Ovary (tissue), 7 donors: ENCODE measurements at regions not wholly inside any gene's neighbourhood (a gene's known extent, or its start where the extent isn't known, plus 50 kb on each side); places are given as distances from the start of the nearest gene placed in this dataset.

Source experiments
- DNase-seq, 5 donors: peaks; one replicate each; pipeline ENCODE4 v3.0.0-alpha.2; 2019 to 2020
- H3K27ac ChIP-seq, 2 donors: fragments of 200-600 bp; one replicate each; pipeline versions ENCODE4 v1.5.1 to v1.8.0; 2019 to 2022
- H3K27me3 ChIP-seq: fragments of 200-600 bp; one replicate; pipeline ENCODE4 v1.8.0; 2022
- H3K36me3 ChIP-seq: fragments of 200-600 bp; sonication (generic); one replicate; pipeline ENCODE4 v1.5.1; 2019
- H3K4me1 ChIP-seq: one replicate; pipeline ENCODE4 v1.8.1; 2013; ENCODE audit warnings: mild to moderate bottlenecking, moderate library complexity; ENCODE audit not compliant: insufficient read depth
- H3K4me3 ChIP-seq: fragments of 200-600 bp; sonication (generic); one replicate; pipeline ENCODE4 v1.5.1; 2017
- H3K9me3 ChIP-seq, 2 donors: fragments of 200-600 bp in 1 of 2; sonication (generic) in 1 of 2; one replicate each; pipeline versions ENCODE4 v1.5.1 to v1.8.1; 2013 to 2019; ENCODE audit warnings: mild to moderate bottlenecking in 1 of 2, moderate library complexity in 1 of 2
- EP300 ChIP-seq: sonication (generic); formaldehyde crosslinking; IDR thresholded peaks from one replicate; pipeline ENCODE4 v1.6.1; 2017; ENCODE audit warnings: antibody characterized with exemption
- POLR2A ChIP-seq: fragments of 450-650 bp; IDR thresholded peaks from one replicate; pipeline ENCODE4 v1.6.1; 2017; ENCODE audit warnings: antibody characterized with exemption, mild to moderate bottlenecking, moderate library complexity
- WGBS, 3 donors: extraction: QIAGEN DNeasy Blood & Tissue Kit in 1 of 3; methylation state at CpG; one replicate each; pipeline versions ENCODE4 v1.1.5 to v1.1.7; 2013 to 2017; 5-methylcytosine and 5-hydroxymethylcytosine counted together
- intact Hi-C, 4 donors: fragments of 100-400 bp; cut with DNase I; formaldehyde crosslinking; loops; one replicate each; pipeline versions ENCODE4 v1.11.0 to v1.15.1; 2022 to 2023
- TF ChIP-seq, protein P1 (sequence below), 3 donors: fragments of 450-650 bp in 2 of 3; fragments of 200-600 bp in 1 of 3; IDR thresholded peaks; one replicate each; pipeline versions ENCODE4 v1.5.1 to v1.8.0; 2016 to 2022; ENCODE audit warnings: antibody characterized with exemption in 3 of 3, mild to moderate bottlenecking in 1 of 3
- donor health status: DM: no; HTN: no; CAD: no; lungs with moderate emphysema.
- donor health status: DM: no; HTN: no; CAD: no.
- donor health status: Bipolar disorder and iron deficiency.
- donor health status: DM: no; HTN: no; CAD: no.
- donor health status: DM: yes; HTN: yes; CAD: no.

DNA sequence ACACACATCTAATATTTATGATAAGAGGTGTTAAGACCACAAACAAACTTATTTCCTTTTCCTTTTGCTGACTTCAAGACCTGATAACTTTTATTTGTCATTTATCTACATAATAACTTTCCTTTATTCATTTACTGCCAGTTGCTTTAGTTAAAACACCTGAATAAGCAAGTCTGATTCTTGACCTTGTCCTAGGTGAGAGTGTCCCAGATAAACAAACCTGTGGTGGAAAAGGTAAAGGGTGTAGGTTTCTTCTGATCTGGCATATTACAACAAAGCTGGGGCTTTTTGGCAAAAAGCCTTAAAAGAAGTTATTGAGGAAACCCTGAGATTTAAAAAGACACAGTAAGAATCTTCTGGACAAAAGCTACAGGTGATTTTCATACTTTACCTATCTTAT, 191.5 kb downstream of the ZBBX start:
- Histone ChIP-seq H3K36me3 (no peaks in the 10 kb centered on the region), H3K27me3 (no peaks in the 10 kb centered on the region), H3K4me3 (no peak overlapping the region), H3K4me1 (no peaks in the 10 kb centered on the region), H3K27ac (no peak overlapping the region), H3K9me3 (no peaks in the 10 kb centered on the region)
- DNase-seq, result no peak
- TF ChIP-seq, protein P1, sequence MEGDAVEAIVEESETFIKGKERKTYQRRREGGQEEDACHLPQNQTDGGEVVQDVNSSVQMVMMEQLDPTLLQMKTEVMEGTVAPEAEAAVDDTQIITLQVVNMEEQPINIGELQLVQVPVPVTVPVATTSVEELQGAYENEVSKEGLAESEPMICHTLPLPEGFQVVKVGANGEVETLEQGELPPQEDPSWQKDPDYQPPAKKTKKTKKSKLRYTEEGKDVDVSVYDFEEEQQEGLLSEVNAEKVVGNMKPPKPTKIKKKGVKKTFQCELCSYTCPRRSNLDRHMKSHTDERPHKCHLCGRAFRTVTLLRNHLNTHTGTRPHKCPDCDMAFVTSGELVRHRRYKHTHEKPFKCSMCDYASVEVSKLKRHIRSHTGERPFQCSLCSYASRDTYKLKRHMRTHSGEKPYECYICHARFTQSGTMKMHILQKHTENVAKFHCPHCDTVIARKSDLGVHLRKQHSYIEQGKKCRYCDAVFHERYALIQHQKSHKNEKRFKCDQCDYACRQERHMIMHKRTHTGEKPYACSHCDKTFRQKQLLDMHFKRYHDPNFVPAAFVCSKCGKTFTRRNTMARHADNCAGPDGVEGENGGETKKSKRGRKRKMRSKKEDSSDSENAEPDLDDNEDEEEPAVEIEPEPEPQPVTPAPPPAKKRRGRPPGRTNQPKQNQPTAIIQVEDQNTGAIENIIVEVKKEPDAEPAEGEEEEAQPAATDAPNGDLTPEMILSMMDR (IDR thresholded peaks at IDR 0.05), result no peak
- TF ChIP-seq POLR2A, result no peak
- no peak for TF ChIP-seq EP300
- intact Hi-C loops, result no loop called here

DNA sequence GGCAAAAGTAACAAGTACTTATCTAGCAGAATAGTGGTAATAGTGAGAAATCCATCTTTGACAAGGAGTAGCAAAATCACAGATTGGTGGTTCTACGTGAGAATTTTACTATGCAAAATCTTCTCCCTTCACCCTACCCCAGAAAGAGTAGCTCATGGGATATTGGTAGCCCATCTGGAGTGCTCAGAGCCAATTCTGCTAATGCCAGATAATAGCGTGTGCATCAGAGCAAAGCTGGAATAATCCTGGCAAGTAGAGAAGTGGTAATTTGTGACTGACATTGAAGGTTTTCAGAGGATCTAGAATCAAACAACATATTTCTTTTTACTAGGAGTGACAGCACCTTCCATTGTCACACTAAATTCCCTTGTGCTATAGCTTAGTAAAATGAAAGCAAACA, 192.9 kb downstream of the ZBBX start:
- TF ChIP-seq POLR2A, result no peak
- TF ChIP-seq EP300, result no peak
- TF ChIP-seq, protein P1 (IDR thresholded peaks at IDR 0.05), result no peak
- no peak overlapping the region for H3K4me3 ChIP-seq
- no peaks in the 10 kb centered on the region for H3K27me3 ChIP-seq
- no peaks in the 10 kb centered on the region for H3K4me1 ChIP-seq
- intact Hi-C loops, result no loop called here
- no peaks in the 10 kb centered on the region for H3K36me3 ChIP-seq
- no peak overlapping the region for H3K27ac ChIP-seq
- DNase-seq, result no peak
- peaks cover 0 to 2% of the 10 kb centered on the region in 2 donors for H3K9me3 ChIP-seq
- 70 to 75% (median 72%) methylated on average over 2 of the region's 2 CpGs for WGBS, 3 donors

DNA sequence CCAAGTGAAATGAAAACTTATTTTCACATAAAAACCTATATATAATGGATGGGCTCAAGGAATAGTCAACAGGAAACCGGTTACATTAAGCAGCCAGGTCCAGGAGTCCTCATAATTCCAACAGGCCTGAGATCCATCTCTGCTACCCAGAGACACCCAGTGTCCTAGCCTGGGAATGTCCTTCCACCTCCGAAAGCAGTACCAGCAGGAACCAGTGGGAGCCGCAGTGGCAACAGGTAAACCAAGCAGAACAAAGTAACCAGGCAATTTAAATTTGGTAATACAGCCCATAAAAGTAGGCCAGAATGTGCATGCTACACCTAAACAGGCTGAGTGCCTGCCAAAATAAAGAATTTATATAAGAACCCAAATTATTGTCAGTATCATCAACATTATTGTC, 195.6 kb downstream of the ZBBX start:
- Histone ChIP-seq H3K4me1 (no peaks in the 10 kb centered on the region), H3K36me3 (no peaks in the 10 kb centered on the region), H3K9me3 (peaks cover 0 to 2% of the 10 kb centered on the region in 2 donors), H3K27me3 (no peaks in the 10 kb centered on the region), H3K27ac (no peak overlapping the region), H3K4me3 (no peak overlapping the region)
- WGBS, 3 donors, result 65 to 81% (median 75%) methylated on average over 3 of the region's 3 CpGs
- DNase-seq, result no peak
- intact Hi-C loops, result no loop called here
- TF ChIP-seq, protein P1 (IDR thresholded peaks at IDR 0.05), result no peak
- TF ChIP-seq EP300, result no peak
- TF ChIP-seq POLR2A, result no peak

DNA sequence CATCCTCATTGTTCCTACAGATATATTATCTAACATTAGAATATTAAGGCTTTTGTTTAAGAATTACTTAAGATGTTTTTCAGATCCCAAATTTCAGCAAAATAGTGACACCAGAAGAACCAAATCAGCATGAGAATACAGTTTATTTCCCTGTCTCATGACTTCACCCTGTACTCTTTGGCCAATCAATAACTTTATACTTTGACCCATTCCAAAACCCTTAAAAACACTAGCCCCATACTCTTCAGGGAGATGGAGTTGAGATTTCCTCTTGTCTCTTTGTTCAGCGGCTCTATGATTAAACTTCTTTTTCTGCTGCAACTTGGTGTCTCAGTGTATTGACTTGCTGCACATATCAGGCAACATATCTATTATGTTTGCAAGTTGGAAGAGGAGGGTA, 207.7 kb downstream of the ZBBX start:
- intact Hi-C loops, result no loop called here
- Histone ChIP-seq H3K27ac (no peak overlapping the region), H3K4me3 (no peak overlapping the region), H3K36me3 (no peaks in the 10 kb centered on the region), H3K9me3 (no peaks in the 10 kb centered on the region), H3K4me1 (no peaks in the 10 kb centered on the region), H3K27me3 (no peaks in the 10 kb centered on the region)
- WGBS, 3 donors, result 87 to 97% (median 93%) methylated on average over 1 of the region's 1 CpG
- no peak for DNase-seq
- no peak for TF ChIP-seq POLR2A
- TF ChIP-seq, protein P1 (IDR thresholded peaks at IDR 0.05), result no peak
- no peak for TF ChIP-seq EP300

DNA sequence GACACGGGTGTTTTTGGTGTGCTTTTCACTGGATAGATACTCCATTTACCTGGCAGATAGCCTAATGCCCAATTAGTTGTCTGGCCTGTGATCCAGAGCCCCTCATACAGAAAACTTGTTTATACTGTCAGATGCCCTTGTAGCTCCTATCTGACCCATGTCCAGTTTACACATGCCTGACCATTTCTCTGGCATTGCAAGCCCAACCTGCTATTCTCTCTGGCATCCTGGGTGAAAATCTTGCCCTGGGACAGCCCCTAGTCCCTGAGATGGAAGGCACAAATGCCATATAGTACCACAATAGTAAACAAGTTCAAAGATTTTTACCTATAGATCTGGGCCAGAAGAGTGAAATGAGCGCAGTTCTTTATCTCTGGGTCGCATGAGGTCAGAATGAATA, 212.6 kb downstream of the ZBBX start:
- TF ChIP-seq, protein P1 (IDR thresholded peaks at IDR 0.05), result no peak
- TF ChIP-seq POLR2A, result no peak
- no peak for TF ChIP-seq EP300
- H3K36me3 ChIP-seq, result no peaks in the 10 kb centered on the region
- no peaks in the 10 kb centered on the region for H3K9me3 ChIP-seq
- no peaks in the 10 kb centered on the region for H3K27me3 ChIP-seq
- intact Hi-C loops, result loop anchor here in 1 of 4 donors (5.0 kb wide), 1 partner anchor 910 kb away; no protein-coding TSS in a partner anchor
- H3K4me3 ChIP-seq, result no peak overlapping the region
- H3K4me1 ChIP-seq, result no peaks in the 10 kb centered on the region
- WGBS, 3 donors, result 68 to 75% (median 70%) methylated on average over 3 of the region's 3 CpGs
- no peak overlapping the region for H3K27ac ChIP-seq
- DNase-seq, result no peak
